ENCODE measurements at regions not wholly inside any gene's neighbourhood (a gene's known extent, or its start where the extent isn't known, plus 50 kb on each side); places are given as distances from the start of the nearest gene placed in this dataset.
"Not testable (repeated sequence)": the region's sequence is repeated elsewhere in the genome, so short reads cannot be mapped to it uniquely, and the experiment has no call there.

- no peak for DNase-seq
Measured at GRCh38 chr4:125262502-125262901, 52.3 kb upstream of the FAT4 start.

- DNase-seq, result no peak
Measured at GRCh38 chr4:125262079-125262478, 52.7 kb upstream of the FAT4 start.

GRCh38 chr4:125254106-125254505 lies 60.6 kb upstream of the FAT4 start:
- DNase-seq, result no peak

GRCh38 chr4:125244848-125245450 lies 69.8 kb upstream of the FAT4 start:
- no peak for DNase-seq

- no peak for DNase-seq
Measured at GRCh38 chr4:125243789-125244397, 70.9 kb upstream of the FAT4 start.

- no peak for DNase-seq
Measured at GRCh38 chr4:125235971-125236370, 78.8 kb upstream of the FAT4 start.

GRCh38 chr4:125231661-125232060 lies 83.1 kb upstream of the FAT4 start:
- no peak for DNase-seq

- DNase-seq, result no peak
Measured at GRCh38 chr4:125229596-125230058, 85.1 kb upstream of the FAT4 start.

- no peak for DNase-seq
Measured at GRCh38 chr4:125225806-125226205, 88.9 kb upstream of the FAT4 start.

- no peak for DNase-seq
Measured at GRCh38 chr4:125200556-125200955, 114.2 kb upstream of the FAT4 start.

GRCh38 chr4:125198916-125199315 lies 115.8 kb upstream of the FAT4 start:
- DNase-seq, result no peak

GRCh38 chr4:125191874-125192459 lies 122.8 kb upstream of the FAT4 start:
- DNase-seq, result not testable (repeated sequence)

GRCh38 chr4:125191232-125191631 lies 123.5 kb upstream of the FAT4 start:
- DNase-seq, result no peak

GRCh38 chr4:125187226-125188176 lies 127.3 kb upstream of the FAT4 start:
- DNase-seq, result no peak

GRCh38 chr4:125184116-125184515 lies 130.6 kb upstream of the FAT4 start:
- DNase-seq, result no peak

GRCh38 chr4:125181804-125182203 lies 133.0 kb upstream of the FAT4 start:
- no peak for DNase-seq

- DNase-seq, result no peak
Measured at GRCh38 chr4:125179727-125180126, 135.0 kb upstream of the FAT4 start.

GRCh38 chr4:125169192-125169591 lies 145.6 kb upstream of the FAT4 start:
- DNase-seq, result no peak

- DNase-seq, result no peak
Measured at GRCh38 chr4:125168531-125168930, 146.2 kb upstream of the FAT4 start.

GRCh38 chr4:125166012-125166411 lies 148.7 kb upstream of the FAT4 start:
- DNase-seq, result not testable (repeated sequence)

- no peak for DNase-seq
Measured at GRCh38 chr4:125159001-125159400, 155.8 kb upstream of the FAT4 start.

GRCh38 chr4:125155251-125155650 lies 159.5 kb upstream of the FAT4 start:
- DNase-seq, result no peak

GRCh38 chr4:125140966-125141495 lies 173.7 kb upstream of the FAT4 start:
- DNase-seq, result no peak
